Esophagus mucosa (tissue), 1 donor: ENCODE measurements at regions not wholly inside any gene's neighbourhood (a gene's known extent, or its start where the extent isn't known, plus 50 kb on each side); places are given as distances from the start of the nearest gene placed in this dataset.
"Not testable (repeated sequence)": the region's sequence is repeated elsewhere in the genome, so short reads cannot be mapped to it uniquely, and the experiment has no call there.

Experiments used
- ATAC-seq: fragments of 200-7000 bp; cut with Tn5 transposase; one replicate; pipeline ENCODE4 v1.9.1; 2020
- donor health status: DM: yes; HTN: yes; CAD: no.

GRCh38 chr4:60923075-60923474 lies 277.1 kb upstream of the ADGRL3 start:
- ATAC-seq, result no peak

GRCh38 chr4:60926624-60927023 lies 273.5 kb upstream of the ADGRL3 start:
- no peak for ATAC-seq

- ATAC-seq, result no peak
Observed at GRCh38 chr4:60930866-60931265, 269.3 kb upstream of the ADGRL3 start.

- no peak for ATAC-seq
Observed at GRCh38 chr4:60934566-60935295, 265.4 kb upstream of the ADGRL3 start.

- ATAC-seq, result no peak
Observed at GRCh38 chr4:60938181-60938580, 261.9 kb upstream of the ADGRL3 start.

GRCh38 chr4:60938621-60939020 lies 261.5 kb upstream of the ADGRL3 start:
- peak; percentile 77 for ATAC-seq

- no peak for ATAC-seq
Observed at GRCh38 chr4:60944060-60944459, 256.1 kb upstream of the ADGRL3 start.

GRCh38 chr4:60945641-60946040 lies 254.5 kb upstream of the ADGRL3 start:
- no peak for ATAC-seq

- ATAC-seq, result no peak
Observed at GRCh38 chr4:60948008-60948407, 252.1 kb upstream of the ADGRL3 start.

- ATAC-seq, result no peak
Observed at GRCh38 chr4:60952921-60953320, 247.2 kb upstream of the ADGRL3 start.

- no peak for ATAC-seq
Observed at GRCh38 chr4:60953826-60954225, 246.3 kb upstream of the ADGRL3 start.

- ATAC-seq, result no peak
Observed at GRCh38 chr4:60962286-60962685, 237.8 kb upstream of the ADGRL3 start.

GRCh38 chr4:60981534-60981933 lies 218.6 kb upstream of the ADGRL3 start:
- ATAC-seq, result no peak

- ATAC-seq, result no peak
Observed at GRCh38 chr4:60989141-60989540, 211.0 kb upstream of the ADGRL3 start.

- no peak for ATAC-seq
Observed at GRCh38 chr4:60992037-60992436, 208.1 kb upstream of the ADGRL3 start.

- no peak for ATAC-seq
Observed at GRCh38 chr4:61003301-61003700, 196.8 kb upstream of the ADGRL3 start.

GRCh38 chr4:61004651-61005170 lies 195.4 kb upstream of the ADGRL3 start:
- ATAC-seq, result no peak

GRCh38 chr4:61011051-61011450 lies 189.1 kb upstream of the ADGRL3 start:
- ATAC-seq, result no peak

GRCh38 chr4:61011936-61012335 lies 188.2 kb upstream of the ADGRL3 start:
- not testable (repeated sequence) for ATAC-seq

GRCh38 chr4:61024610-61025009 lies 175.5 kb upstream of the ADGRL3 start:
- ATAC-seq, result no peak

GRCh38 chr4:61027939-61028338 lies 172.2 kb upstream of the ADGRL3 start:
- no peak for ATAC-seq

GRCh38 chr4:61036071-61036684 lies 163.9 kb upstream of the ADGRL3 start:
- no peak for ATAC-seq

GRCh38 chr4:61041527-61041926 lies 158.6 kb upstream of the ADGRL3 start:
- ATAC-seq, result no peak

- no peak for ATAC-seq
Observed at GRCh38 chr4:61044837-61045236, 155.3 kb upstream of the ADGRL3 start.
